HG03565 (cell line): ENCODE measurements at regions not wholly inside any gene's neighbourhood (a gene's known extent, or its start where the extent isn't known, plus 50 kb on each side); places are given as distances from the start of the nearest gene placed in this dataset.

ENCODE experiments used
- ATAC-seq: cut with Tn5 transposase; IDR thresholded peaks from one replicate; pipeline ENCODE4 v1.9.1; 2021; ENCODE audit warnings: mild to moderate bottlenecking, moderate library complexity; ENCODE audit not compliant: unreplicated experiment

DNA sequence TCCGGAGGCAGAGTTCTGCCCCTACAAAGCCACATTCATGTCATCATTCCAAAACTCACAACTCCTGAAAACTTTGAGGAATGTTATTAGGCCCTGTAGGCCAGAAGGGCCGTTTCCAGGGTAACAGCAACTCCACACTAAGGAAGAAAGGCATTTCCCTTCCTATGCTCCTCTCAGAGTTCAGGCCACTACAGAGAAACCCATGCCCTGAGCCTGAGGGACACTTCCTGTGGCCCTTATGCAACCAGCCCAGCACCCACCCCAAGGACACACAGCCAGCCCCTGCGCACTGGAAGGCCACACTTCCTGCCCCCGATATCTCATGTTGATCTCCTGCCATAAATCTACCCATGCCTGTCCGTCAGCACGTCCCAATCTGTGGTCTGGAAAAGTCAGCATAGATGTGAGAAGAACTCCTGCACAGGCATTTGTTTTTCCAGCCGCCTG lies 289.3 kb downstream of the BCOR start:
- no peak for ATAC-seq

DNA sequence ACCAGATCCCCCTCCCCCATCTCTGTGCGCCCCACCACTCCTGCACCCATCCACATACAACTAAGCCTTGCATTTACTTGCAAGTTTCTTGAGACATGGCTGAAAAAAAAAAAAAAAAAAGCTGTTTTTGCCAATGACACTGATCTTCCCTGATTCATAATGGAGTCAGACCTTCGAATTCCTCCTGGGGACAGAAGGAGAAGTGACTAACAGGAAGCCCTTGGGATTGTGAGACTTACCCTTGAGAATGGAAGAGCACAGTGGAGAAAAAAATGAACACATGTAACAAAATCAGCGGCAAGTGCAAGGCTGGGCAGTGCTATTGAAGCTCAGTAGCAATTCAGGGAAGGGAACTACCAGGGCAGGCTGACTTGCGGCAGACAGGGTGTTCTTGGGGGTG lies 288.4 kb downstream of the BCOR start:
- no peak for ATAC-seq

DNA sequence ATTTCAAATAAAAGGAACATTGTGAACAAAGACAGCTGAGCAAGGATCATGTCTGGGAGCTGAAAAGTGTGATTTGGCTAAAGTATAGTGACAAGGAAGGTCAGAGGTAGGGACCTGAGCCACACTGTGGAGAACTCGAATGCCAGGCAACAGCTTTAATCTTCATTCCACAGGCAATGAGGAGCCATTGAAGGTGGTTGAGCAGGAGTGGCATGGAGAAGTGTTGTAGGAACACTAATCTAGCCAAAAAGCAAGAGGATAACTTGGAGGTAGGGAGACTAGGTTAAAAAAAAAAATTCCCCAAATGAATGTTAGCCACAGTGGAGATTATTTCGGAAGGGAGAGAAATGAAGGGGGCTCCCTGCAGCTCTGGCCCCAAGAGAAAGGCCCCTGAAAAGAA lies 286.9 kb downstream of the BCOR start:
- ATAC-seq, result no peak

DNA sequence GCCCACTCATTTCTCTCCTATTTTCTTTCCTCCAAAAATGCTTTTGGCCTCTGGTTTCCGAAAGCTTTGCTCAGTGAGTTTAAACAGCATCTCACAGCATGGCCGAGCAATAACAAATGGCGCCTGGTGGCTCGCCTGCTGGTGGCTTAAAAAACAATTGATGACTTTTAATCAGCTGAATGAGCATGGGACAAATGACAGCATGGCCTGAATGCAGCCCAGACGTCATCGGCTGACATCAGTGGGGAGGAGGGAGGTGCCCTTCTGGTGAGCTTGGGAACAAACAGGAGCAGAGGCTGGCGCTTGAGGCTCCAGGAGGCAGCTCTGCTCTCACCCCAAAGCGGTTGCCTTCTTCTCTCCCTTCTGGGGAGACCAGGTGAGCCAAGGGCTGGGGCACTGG lies 286.4 kb downstream of the BCOR start:
- ATAC-seq, result no peak

DNA sequence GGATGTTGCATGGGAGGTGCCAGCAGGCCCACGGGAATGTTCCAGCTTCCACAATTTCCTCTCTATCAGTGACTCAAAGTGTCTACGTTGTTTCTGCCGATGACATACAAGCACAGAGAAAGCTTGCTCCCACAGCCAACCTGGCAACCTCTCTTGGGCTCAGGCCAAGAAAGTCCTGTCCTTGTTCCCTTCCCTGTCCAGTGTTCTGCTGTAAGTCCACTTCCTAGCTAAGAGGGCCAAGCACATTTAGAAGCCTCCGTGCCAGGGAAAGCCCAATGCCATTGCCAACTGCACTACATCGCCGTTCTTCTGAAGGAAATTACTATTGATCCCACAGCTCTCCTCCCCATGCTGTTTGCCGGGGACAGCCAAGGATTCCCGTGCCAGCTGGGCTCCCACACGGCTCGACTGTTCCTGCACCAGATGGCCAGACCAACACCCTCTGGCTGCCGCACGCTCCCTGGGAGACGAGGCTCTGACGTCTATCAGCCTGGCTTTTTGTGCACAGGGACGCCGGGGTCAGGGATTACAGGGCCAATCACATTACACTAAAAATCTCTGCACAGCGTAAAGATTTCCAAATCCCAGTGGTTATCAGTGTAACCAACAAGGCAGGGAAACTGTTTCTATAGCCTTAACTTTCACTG lies 284.0 kb downstream of the BCOR start:
- ATAC-seq, result no peak

DNA sequence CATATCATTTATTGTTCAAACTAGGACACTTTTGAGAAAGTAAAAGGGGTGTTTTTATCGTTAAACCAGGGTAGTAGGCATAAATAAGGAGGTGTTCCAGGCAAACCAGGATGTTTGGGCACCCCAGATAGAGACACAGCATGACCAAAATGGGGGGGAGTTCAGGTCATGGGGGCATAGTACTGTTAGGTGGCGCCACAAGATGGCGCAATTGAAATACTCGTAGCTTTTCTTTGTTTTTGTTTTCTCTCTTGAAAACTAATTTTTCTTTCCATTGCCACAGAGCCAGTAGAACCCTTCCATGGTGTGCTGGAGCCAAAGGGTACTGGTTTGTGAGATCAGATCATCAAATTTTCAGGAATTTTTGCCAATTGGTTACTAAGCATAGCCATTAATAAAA lies 283.4 kb downstream of the BCOR start:
- no peak for ATAC-seq

DNA sequence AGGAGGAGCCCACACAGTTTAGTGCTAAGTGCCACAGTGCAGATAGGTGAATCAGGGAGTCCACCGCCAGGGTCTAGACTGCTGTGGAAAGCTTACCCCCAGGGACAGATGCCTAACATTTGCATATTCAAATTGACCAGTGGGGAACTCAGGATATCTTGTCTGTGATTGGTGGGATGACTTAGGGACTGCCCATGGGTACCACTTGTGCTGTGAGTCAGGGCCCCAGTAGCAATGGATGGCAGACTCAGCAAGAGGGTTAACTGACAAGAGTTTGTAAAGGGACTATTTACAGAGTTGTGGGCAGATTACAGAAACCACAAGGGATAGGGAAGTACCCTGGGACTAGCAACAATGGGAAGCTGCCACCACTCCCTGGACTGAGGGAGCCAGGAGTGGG lies 282.1 kb downstream of the BCOR start:
- ATAC-seq, result peak; percentile 53

DNA sequence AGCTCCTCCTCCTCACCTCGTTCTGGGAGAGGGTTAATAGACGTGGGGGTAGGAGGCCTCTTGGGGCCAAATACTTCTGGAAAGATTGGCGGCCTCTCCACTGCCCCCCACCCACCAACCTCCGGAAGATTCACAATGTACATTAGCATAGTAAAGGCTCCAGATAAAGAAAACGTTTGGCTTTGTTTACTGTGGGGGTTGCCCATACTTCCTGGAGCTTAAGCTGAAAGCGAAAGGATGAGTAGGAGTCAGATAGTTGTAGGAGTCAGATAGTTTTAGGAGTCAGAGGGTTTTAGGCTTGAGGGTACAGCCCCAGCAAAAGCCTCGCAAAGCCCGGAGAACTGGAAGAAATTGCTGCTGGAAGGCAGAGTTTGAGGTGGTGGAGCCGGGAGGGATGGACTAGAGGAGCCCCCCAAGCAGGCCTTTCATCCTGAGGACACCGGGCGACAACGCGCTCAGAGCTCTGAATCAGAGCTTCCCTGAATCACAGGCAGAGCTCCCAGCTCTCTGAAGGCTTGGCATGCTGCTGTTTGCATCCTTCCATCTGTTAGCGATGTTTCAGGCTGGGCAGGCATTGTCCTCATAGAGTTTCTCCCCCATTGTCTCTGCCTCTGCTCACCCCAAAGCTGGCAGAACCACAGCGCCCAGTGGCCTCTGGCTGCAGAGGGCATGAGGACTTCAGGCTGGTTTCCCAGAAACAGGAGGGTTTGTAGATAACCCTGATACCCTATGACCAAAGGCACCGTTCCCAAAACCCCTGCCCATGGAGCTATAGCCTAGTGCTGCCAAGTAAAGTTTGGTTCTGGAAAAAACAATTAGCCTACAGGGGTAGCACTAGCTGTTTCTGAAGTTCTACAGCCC lies 280.7 kb downstream of the BCOR start:
- no peak for ATAC-seq

DNA sequence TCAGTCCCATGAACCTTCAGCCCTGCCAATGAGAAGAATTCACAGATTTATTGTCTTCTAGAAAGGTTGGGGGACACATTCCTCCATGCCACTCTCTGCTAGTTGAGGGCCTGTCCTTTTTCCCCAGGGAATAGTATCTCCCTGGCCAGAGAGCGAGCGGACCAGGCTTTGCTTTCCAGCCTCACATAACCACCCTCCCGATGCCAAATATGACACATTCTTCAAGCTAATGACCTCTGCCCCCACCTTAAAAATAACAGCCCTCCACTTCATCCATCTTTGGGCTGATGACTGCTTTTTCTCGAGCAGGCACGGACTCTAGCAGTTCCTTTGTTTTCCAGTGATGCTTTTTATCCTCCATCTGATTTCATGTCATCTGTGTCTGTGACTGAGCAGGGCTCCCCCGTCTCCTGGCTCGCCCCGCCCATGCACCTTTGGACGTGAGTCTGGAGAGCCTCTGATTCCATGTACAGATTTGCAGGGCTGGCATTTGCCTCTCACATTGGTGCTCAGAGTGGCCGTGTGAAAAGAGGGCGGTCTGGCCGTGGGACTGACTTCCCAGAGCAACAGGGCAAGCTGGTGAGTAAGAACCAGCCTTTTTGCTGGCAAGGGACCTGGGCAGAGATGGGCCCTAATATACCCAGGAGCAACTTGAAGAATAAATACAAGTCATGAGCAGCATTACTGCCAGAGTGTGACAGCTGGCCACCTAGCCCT lies 279.8 kb downstream of the BCOR start:
- ATAC-seq, result no peak

DNA sequence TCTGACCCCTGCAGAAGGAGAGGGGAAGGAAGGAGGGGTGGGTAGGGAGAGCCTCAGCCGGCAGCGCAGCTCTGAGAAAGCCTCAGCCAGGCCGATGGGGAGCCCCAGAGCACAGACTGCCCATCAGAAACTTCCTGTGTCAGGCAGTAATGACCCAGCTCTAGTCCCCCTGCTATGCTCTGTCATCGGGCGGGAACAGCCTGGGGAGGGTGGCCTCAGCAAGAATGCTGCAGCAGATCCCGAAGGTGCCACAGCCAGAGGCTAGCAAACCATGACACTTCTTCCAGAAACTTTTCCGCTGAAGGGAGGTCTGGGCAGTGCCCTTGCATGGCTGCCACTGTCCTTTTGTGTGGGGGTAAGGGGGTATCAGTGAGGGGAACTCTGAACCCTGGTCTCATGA lies 279.0 kb downstream of the BCOR start:
- ATAC-seq, result no peak

DNA sequence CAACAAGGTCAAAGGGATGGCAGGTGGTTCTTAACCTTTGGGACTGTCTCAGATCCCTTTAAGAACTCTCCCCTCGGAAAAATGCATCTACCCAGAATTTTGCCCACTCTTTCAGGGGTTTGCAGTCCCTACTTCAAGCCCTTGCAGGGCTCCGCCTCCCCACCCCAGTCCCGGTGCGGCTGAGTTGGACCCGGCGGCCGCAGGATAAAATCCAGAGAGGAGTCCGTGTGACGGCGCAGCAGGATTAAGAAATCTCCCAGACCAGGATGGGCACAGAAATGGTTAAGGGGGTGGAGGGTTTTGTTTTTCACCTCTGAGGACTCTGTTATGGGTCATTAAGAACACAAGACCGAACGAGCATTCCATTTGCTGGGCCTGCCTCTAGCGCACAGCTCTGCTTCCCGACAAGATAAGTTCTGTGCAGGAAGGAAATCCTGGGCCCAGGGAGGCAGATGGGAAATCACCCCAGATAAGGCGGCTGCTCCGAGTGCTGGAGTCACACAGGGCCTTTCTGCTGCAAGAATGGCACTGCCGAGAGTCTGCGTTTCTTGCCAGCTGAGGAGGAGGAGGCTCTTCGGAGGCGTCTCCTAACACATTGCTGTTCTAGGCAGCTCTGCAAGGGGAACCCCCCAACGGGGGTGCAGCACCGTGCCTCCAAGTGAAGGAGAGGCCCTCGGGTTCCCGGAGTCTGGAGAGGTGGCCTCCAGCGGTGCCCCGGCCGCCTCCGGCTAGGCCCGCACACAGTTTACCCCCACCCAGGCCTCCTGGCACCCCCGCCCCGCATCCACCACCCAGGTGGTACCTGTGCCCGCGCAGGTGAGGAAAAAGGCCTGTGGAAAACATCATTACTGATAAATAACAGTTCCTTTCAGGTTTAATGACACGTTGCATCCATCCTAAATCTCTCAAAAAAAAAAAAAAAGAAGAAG lies 277.6 kb downstream of the BCOR start:
- no peak for ATAC-seq

DNA sequence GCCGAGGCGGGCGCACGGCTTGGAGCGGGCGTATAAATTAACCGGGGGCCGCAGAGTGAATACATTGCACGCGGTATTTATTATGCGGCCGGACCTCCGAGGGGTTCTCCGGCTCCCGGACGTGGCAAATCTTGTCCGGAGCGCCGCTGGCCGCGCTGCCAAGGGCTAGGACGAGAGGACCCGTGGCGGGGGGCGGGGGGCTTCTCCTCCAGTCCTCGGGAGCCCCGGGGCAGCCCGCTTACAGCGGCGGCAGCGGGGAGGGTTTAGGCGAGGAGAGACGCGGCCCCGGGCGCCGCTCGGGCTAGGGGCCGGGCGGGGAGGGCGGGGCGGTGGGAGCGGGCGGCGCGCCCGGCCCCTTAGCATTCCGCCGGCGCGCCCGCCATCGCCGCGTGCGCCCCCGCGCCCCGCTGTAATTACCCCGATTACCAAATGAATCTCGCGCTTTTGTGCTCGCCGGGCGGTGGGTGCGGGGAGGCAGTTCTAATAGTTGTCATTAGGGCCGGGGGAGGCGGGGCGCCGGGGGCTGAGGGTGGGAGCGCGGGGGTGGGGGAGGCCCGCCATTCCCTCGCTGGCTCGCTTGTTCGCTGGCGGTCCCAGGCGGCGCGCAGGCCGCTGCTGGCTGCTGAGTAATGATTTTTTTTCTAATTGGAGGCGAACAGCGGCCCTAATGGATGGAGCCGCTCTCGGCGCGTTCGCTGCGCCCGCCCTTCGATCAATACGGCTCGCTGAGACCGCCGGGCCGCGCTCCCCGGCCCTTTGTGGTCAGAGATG lies 276.6 kb downstream of the BCOR start:
- ATAC-seq, result no peak

DNA sequence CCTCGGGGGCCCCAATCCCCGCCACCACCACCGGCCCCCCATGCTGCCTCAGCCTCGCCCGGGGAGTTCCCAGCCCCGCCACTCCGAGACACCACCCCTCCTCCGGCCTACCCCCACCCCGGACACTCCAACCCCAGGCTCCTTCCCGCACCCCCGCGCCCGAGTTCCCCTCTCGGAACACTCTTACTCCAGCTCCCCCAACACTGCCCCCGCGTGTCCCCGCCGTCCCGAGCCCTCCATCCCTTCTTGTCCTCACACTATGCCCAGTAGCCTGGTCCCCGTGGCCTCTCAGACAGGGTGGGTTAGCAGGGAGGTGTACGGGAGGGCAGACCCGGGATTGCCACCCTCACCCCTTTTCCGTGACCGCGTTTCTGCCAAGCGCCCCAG lies 276.1 kb downstream of the BCOR start:
- no peak for ATAC-seq

DNA sequence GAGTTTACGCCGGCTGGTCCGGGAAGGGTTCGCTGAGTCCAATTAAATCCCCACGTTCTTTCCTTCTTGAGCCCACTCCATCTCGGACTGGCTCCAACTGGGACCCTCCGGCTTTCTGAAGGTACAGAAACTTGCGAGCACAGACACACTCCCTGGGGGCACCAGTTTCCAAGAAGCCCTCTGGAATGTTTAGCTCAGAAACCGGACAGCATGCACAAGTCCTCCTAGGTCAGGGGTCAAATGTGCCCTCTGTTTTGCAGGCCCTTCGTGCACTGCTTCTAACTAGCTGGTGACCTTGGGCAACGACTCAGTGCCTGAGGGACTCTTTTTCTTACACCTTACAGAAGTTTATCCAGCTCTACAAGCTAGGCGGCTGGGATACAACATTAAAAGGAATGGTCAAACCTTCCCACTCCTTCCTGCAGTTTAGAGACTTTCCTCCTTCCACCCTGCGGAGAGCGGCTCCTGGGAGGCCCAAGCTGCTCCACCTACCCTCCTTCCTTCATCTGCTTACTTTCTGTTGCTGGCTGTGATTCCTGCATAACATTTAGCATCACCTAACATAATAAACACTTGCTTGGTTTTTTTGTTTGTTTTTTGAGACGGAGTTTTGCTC lies 275.5 kb downstream of the BCOR start:
- no peak for ATAC-seq

DNA sequence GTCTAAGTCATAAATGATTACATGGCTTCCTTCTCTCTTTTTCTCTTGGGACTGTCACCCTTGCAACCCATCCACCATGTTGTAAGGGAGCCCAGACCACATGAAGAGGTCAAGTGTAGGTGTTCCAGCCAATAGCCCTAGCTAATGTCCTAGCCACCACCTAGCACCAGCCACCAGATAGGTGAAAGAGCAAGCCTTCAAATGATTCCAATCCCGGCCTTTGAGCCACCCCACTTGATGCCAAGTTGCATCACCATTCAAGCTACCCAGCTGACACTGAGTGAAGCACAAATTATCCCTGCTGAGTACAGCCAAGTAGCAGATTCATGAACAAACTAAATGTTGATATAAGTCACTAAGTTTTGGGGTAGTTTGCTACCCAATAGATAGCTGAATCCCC lies 274.3 kb downstream of the BCOR start:
- ATAC-seq, result no peak

DNA sequence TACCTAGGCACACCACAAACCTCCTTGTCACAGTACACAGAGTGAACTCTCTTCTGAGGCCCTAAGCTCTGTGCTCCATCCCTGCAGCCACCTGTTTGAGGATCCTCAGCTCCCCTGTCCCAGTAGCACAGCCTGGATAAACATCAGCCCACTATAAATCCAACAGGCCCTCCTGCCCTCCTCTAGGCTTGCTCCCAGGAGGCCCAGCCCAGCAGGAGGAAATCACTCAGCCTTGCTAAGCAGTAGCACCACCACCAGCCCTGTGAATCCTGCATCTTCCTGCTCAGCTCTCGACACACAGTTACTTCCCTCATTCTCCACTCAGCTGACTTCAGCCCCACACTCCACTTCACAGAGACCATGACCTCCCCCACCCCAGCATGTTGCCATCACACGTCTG lies 273.9 kb downstream of the BCOR start:
- ATAC-seq, result no peak

DNA sequence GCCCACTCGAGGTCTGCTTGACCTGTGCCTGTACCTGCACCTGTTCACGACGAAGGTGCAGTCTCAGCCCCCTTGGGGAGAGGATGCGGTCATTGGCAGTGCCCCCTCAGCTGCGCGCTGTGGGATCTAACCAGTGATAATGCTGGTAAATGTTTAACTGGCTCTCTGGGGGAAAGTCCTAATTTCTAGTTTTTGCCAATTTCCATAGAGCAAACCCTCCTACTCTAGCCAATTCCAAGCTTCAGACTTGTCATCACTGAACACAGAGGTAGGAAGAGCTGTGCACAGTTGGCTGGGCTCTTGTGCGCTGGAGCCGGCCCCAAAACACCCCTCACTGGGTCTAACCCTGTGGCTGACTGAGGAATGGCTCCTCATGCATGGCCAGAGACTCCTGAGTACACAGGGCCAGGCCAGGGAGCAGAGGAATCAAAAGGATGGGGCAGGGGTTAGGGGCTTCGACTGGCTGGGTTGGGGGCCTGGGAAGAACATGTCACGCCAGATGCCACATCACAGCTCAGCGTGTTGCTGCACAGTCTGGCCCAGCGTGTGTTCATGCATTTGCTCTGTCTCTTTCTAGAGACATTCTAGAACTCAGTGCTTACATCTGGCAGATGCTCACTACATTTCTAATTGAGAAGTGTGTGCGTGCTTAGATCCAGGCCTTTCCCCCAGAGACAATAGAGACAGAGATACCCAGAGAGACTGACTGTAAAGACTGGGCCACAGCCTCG lies 270.8 kb downstream of the BCOR start:
- ATAC-seq, result no peak

DNA sequence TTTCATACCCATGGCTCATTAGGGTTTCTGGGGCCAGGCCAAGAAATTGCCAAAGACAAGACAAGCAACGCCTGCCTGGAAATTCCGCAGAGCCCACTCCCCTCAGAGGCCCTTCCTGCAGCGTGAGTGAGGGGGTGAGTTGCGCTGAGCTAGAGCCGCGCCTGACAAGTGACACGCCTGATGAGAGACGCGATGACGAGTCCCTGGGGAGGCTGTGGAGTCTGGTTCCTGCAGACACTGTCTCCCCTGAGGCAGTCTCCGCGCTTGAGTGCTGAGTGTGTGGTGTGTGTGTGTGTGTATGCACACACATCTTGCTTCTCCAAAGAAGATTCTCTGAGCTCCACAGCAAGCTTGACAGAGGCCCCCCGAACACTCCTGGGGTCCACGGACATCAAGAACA lies 269.8 kb downstream of the BCOR start:
- ATAC-seq, result no peak

DNA sequence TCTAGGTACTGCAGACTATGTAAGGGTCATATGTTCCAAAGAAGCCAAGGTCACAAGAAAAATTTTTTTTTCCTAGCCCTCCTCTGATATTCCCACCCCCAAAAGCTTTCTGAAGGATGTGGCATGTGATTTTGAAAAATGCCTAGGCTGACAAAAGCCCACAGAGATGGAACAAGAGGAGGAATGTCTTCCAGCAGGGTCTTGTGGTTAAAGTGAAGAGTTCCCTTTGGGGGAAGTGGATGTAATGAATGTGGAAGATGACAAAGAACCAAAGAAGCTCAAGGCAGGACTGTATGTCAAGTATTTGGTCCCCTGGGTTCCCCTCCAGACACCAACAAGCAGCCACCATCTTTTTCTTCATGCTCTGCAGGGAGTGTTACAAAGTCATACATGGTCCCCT lies 268.8 kb downstream of the BCOR start:
- ATAC-seq, result no peak
